HG03175 (cell line): ENCODE measurements at regions not wholly inside any gene's neighbourhood (a gene's known extent, or its start where the extent isn't known, plus 50 kb on each side); places are given as distances from the start of the nearest gene placed in this dataset.

Source experiments
- ATAC-seq: cut with Tn5 transposase; IDR thresholded peaks from one replicate; pipeline ENCODE4 v1.9.1; 2021; ENCODE audit warnings: mild to moderate bottlenecking, moderate library complexity; ENCODE audit not compliant: unreplicated experiment

- ATAC-seq, result no peak
These were observed 55.6 kb upstream of the BCL2L14 start for GRCh38 chr12:12015073-12015685.

- ATAC-seq, result no peak
These were observed 54.2 kb upstream of the BCL2L14 start for GRCh38 chr12:12016284-12017100.

- no peak for ATAC-seq
These were observed 53.6 kb upstream of the BCL2L14 start for GRCh38 chr12:12017135-12017581.

GRCh38 chr12:12017798-12018197, 52.9 kb upstream of the BCL2L14 start:
- no peak for ATAC-seq

- ATAC-seq, result no peak
These were observed 52.3 kb upstream of the BCL2L14 start for GRCh38 chr12:12018454-12018853.

GRCh38 chr12:12019881-12020280, 50.9 kb upstream of the BCL2L14 start:
- no peak for ATAC-seq

- ATAC-seq, result no peak
These were observed 50.0 kb upstream of the BCL2L14 start for GRCh38 chr12:12020762-12021161.
